Neural progenitor cell (in vitro differentiated cells): ENCODE measurements at regions not wholly inside any gene's neighbourhood (a gene's known extent, or its start where the extent isn't known, plus 50 kb on each side); places are given as distances from the start of the nearest gene placed in this dataset.

Experiments
- CTCF ChIP-seq: fragments of 200-600 bp; sonication (generic); IDR thresholded peaks from 2 replicates; pipeline ENCODE4 v1.5.1; 2017; ENCODE audit warnings: antibody characterized with exemption, mild to moderate bottlenecking
- EZH2phosphoT487 ChIP-seq: fragments of 200-600 bp; sonication (generic); IDR thresholded peaks from 2 replicates; pipeline ENCODE4 v1.6.1; 2017; ENCODE audit warnings: antibody characterized with exemption

DNA sequence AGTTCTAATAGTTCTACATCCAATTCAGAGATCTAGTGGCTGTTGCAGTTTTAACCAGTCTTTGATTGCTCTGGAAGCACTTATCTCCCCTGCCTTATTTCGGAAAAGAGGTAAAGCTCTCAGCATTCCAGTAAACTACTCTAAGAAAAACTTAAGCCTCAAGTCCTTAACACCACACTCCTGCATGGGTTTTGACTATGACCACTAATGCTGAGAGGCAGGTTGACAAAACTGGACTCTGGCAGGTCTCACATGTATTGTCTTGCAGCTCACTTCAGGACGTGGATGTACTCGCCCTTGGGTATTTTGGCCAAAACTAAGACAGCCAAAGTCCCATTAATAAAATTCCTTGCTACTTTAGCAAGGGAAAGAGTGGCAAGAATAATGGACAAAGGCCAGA lies 405.9 kb upstream of the GRM7 start:
- no peak for TF ChIP-seq CTCF
- TF ChIP-seq EZH2phosphoT487, result no peak
